Stimulated activated CD4-positive, alpha-beta T cell treated with anti-CD3 and anti-CD28 coated beads, Interleukin-15, amount 100 ng/mL, for 48 hours (primary cell): ENCODE measurements at regions not wholly inside any gene's neighbourhood (a gene's known extent, or its start where the extent isn't known, plus 50 kb on each side); places are given as distances from the start of the nearest gene placed in this dataset.

Experiments used
- DNase-seq, 2 donors: peaks; one replicate each; pipeline ENCODE4 v3.0.0-alpha.2; 2020; ENCODE audit warnings: low read depth in 2 of 2

DNA sequence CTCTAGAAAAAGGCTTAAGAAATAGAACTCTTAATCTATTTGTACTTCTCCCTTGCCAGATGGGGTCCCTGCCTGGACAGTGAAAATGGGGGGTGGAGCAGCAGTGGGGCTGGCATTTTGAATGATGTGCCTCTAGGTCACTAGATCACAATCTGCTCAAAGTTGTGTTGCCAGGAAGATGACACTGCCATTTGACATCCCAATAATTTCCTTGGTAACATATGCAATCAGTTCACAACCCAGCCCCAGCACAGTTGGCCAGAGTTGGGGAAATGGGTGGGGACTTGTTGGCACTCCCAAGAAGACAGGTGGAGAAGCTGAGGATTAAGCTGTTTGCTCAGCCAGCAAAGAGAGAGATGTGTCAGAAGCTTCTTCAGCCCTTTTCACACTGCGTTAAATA lies 558.3 kb upstream of the KLHL29 start:
- no peak for DNase-seq

DNA sequence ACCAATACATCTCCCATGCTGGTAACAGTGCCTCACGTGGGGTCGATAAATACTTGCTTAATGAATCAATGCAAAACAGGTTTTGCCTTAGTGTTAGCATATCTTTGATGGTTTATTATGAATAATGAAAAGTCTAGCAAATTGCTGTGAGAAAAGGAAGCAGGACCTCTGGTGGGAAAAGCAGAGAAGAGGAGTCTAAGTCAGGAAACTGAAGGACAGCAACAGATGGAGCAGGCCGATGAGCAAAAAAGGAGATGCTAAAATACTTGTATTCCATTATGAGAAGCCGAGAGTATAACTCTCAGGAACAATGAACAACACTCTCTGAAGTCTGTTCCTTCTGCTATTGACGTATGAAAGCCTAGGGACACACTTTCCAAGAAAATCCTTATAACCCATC lies 555.2 kb upstream of the KLHL29 start:
- DNase-seq: no peak

DNA sequence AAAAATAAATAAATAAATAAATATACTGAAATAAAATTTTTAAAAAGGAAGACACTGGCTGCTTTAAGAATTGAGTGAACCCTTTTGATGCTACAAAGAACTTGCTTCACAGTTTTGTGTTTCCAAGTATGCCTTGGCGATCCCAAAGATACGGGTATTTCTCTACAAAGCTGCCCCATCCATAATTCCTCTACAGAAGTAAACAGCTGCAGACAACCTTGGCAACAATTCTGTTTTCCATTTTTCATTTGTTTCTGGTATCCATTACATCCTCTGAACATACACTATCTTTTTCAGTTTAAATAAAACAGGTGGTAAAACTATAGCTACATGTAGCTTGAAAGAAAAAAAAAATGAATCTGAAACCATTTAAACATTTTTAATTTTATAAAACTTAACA lies 552.8 kb upstream of the KLHL29 start:
- no peak for DNase-seq

DNA sequence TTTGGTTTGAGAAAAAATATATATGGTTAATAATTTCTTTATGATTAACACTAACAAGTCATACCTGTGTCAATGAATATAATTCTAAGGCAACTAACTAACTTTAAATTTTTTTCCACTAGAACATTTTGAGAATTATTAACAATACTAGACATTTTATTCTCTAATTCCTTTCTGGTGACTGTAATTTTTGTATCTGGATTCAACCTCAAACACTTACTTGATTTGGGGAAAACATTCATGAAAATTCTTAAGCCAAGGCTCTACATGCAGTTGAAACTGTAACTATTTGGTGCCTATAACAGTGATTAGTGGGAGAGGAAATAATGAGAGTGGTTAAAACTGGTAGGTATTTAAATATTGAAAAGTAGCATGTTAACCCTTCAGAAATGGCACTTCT lies 546.5 kb upstream of the KLHL29 start:
- DNase-seq: no peak

DNA sequence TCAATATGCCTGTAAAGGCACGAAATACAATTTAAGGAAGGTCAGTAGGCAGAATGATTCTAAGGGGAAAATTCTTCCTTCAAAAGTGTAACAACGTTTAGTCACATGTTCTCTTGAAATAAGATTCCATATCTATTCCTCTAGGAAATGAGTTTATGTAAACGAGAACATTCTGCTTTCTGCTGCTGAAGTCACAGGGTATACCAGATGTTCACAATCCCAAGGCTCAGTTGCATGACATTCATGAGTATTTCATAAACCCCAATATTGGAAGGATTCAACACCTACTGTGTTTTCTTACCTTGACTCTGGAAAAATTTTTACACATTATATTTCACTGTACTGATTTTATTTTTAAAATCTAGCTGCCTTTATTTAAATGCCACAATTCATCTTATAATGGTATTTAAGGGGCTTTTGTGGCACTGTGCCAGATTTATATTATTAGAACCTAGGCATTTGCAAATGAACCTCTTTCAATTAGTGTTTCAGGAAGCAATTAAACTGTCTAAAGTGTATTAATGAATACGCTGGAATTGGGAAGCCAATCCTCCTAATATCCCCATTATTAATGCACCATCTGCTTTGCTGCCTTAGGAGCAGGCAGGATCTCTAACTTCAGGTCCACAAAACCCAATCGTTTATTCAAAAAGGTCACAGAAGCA lies 542.6 kb upstream of the KLHL29 start:
- no peak for DNase-seq

DNA sequence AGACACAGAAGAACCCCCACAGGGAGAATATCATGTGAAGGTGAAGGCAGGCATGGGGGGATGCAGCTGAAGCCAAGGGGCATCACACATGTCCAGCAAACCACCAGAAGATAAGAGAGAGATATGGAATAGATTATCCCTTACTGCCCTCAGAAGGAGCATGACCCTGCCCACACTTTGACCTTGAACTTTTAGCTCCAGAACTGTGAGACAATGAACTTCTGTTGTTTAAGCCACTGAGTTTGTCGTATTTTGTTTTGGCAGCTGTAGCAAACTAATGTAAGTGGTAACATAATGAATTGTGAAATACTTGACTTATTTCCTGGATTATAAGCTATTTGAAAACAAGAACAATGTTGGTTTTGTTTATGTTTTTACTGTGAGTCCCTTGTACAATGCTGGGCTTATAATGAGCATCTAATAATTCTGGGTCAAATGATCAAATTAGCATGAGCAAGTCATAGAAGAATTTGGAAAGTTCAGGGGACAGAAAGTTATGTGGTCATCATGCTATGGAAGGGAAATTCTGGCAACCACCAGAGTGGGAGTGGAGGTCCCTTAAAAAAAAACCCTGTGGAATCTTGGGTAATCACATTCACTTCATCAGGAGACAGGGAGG lies 541.0 kb upstream of the KLHL29 start:
- DNase-seq: no peak

DNA sequence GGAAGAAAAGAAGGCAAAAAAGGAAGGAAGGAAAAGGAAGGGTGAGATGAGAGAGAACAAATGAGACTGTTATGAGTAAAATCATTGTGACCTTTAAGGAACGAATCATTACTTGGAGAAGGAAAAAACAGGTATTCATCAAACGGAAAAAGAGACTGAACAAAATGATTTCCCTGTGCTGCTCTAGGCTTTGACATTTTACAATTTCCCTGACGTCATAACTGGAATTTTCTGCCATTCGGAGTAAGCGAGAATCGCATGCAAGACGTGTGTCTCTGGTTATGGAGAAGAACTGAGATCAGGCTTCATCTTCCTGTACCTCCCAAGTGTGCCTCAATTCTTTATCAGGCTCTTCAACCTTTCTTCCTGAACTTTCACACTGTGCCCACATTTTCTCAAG lies 534.7 kb upstream of the KLHL29 start:
- DNase-seq: no peak

DNA sequence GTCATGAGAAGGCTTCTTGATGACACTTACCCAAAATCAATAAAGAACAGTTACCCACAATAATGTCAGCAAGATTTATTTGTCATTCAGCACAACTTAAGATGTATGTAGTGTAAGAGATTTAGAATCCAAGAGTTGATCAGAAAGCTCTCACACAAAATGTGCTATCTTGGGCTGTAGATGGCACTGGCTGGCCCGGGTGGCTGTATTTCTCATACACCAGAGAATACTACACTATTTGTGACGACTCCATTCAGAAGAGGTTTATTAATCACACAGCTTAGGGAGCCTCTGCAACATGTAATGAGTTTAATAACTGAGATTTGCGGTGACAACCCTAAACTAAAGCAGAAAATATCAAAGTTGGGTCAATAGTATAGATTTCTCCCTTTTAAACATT lies 530.4 kb upstream of the KLHL29 start:
- DNase-seq: no peak

DNA sequence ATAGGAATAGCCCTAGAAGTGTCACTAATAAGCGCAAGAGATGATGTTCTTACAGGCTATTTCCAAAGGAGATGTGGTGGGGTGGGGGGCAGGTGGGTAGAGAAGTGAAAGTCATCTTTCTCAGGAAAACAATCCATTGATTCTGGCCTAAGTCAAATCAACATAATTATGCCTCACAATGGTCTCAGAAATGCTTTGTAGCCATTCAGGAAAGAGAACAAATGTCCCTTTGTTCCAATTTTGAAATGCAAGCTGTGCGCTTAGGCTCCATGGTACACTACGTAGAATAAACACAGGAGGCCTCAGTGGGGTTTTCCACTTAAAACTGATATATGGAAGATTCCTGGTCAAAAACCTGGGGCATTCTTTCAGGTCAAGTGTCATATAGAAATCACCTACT lies 529.9 kb upstream of the KLHL29 start:
- DNase-seq: no peak

DNA sequence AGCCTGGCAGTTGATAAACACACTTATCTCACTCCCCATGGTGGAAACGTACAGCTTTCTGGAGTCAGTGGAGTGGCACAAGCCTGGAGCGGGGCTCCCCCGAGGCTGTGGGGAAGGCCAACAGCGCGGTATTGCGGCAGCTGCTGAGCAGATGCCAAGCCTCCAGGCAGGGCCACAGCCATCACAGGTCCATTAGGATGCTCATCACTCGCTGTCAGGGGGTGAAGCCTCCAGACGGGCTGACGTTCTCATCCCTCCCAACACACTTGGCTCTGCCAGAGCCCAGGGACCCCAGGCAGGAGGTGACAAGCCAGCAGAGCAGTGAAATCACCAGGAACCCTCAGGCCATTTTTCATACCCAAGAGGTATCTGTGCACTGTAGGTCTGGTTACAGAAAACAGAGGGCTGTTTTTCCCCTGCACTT lies 529.2 kb upstream of the KLHL29 start:
- no peak for DNase-seq

DNA sequence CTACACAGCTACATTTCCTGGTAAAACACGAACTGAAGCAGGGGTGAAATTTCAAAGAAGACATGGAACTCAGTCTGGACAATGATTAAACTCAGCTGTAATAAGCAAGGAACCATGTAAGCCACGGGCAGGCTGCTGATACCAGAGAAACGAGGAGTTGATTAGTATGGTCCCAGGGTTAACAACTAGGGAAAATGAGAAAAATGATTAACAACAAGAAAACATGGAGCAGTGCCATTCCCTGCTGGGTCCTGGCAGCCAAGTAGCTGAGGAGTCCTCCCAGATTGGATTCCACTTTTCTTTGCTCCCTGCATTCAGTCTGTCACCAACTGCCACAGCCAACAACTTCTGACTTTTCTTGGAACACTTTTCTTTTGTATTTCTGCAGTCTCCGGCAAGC lies 517.0 kb upstream of the KLHL29 start:
- no peak for DNase-seq

DNA sequence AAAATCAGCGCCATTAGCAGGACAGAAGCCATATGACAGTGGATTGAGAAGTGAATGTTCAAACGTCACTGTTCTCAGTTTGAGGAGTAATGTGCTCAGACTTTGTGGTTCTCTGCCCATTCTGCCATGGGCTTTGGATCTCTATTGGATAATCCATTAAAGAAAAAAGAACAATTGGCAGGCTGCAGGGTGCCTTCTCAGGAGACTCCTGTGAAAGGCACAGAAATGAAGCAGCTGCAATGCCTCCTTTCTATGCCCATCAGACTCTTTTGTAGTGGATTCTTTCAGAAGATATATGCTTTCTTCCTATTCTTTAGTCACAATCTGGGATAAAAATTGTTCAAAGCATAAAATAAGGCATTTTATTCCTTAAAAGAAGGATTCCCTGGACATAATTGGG lies 506.9 kb upstream of the KLHL29 start:
- DNase-seq: no peak

DNA sequence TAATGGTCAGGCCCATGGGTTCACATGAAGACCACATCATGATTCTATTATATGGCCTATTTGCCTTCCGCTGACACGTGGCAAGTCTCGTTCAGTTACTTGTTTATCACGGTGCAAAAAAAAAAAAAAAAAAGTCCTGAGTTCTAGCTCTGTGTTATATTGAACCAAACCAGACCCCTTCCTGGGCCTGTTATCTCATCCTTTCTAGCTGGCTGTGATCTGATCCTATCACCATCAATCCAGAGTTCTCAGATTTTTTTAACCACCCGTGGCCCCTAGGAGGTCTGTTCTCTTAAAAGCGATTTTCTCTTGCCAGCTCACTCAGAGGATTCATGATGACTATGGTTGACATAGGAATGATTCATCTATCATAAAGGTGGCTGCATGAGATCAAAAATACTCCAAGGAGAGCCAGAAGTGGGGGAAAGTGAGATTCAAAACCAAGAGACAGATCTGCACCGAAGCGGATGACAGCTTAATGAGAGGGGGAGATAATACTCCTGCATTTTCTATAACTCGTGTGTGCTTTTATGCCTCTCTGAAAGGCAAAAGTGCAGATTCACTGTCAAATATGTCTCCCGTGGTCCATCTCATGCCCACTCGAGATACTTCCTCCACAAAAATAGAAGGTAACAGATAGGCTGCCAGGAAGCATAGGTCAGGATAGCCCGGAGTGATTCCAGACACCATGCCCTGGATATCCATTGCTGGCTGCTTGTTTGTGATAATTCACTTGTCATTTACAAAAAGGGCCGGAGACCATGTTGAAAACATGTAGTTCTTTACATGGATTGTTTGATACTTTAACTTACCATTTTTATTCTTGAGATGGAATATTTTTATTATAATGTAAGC lies 505.7 kb upstream of the KLHL29 start:
- no peak for DNase-seq

DNA sequence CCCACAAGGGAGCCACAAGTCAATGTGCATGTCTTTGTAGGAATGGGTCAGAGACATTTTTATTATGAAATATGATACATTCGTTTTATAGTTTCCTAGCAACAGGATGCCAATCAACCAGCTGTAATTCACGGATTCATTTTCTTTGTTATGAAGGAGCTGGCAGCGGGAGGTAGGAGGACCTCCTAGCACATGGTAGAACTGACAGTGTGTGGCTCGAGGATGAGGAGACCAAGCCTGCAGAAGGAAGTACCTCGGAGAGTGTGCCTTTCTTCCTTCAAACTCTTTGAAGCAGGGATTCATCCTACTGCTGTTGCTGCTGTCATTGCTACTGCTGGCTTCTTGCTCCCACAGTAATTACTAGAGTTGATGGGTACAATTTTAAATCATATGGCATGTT lies 504.8 kb upstream of the KLHL29 start:
- no peak for DNase-seq

DNA sequence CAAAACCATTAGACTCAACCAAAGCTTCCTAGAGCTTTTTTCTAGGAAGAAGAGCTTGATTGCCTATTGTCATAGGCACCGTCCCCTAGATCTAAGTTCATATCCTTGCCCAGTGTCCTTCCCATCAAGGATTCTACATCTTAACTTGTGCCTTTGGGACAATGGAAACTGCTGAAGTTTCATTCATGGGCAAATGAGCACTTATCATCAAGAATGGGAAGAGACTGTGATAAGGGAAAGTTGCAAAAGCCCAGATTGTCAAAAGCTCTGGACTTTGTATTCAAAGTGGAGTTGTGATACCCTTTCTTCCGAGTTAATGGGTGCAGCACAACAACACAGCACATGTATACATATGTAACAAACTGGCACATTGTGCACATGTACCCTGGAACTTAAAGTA lies 503.0 kb upstream of the KLHL29 start:
- no peak for DNase-seq

DNA sequence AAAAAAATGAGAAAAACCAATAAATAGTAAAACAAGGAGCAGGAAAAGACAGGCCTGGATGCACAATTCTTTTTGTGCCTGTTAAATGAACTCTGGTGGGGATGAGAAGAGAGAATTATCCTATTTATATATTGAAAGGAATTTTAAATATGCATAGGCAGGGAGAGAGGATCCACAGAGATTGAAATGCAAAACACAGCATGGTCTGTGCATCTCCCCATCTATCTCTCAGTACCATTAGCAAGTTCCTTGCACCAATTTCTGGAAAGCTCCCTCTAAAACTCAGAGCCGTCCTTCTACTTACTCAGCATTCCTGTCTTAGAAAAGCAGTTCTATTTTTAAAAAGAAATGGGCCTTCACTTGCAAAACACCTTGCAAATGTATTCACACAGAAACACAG lies 502.3 kb upstream of the KLHL29 start:
- no peak for DNase-seq

DNA sequence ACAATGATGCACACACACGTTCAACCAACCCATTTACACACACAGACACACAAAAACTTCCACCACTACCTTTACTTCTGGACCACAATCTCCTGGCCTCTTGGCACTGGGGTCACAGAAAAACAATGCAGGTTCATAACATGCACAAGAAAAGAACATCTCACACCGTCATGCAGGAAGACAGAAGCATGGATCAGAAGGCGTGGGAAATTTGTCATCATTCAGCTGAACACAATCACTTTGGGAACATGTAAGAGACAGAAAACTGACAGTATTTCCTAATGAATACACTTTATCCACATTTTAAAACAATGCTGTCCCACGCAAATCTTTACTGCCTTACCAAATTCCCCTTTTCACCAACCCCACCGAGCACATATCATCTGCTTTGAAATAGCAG lies 501.9 kb upstream of the KLHL29 start:
- no peak for DNase-seq

DNA sequence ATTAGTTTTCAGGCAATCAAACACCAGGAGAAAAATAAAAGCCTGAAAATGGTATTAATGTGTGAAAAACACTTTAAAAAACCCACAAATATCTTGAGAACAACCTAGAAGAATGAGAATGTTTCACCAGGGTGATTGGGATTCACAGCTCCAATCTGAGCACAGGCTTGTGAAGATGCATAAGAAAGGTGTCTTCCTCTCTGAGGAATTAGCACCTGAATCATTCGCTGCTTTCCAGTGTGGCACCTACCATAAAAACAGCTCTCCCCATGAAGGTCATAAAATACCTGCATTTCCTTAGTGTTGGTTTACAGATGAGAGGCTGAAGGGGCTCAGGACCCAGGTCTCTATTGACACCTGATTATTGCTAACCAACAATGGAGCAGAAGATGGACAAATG lies 499.7 kb upstream of the KLHL29 start:
- DNase-seq: no peak

DNA sequence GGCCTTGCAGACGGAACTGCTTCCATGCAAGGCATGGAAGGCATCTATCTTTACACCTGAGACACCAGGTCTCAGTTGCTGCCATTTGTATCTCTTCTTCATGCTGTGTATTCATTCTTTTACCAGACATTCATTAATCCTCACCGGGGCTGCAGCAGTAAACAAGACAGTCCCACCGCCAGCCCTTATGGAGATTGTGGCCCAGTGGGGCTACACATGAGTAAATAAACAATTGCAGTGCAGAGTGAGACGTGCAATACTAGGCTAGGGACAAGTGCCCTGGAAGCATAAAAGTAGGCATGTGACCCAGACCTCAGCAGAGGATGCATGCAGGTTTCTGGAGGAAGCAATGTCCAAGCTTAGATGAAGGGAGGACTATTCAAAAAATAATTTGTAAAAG lies 497.6 kb upstream of the KLHL29 start:
- DNase-seq: no peak

DNA sequence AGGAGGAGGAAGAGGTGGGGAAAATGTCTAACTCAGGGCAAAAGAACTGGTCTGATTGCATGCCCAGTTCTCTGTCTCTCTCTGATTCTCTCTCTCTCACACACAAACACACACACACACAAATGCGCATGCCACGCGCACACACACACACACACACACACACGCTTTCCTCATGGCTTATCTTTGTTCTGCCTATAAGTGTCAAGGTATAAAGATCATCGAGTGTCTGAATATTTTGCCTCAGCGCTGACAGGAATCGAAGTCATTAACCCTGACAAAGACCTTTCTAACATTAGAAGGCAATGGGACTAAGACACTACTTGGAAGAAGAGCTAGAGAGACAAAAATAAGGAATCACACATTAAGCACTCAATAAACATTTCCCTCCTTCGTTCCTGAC lies 497.1 kb upstream of the KLHL29 start:
- no peak for DNase-seq

DNA sequence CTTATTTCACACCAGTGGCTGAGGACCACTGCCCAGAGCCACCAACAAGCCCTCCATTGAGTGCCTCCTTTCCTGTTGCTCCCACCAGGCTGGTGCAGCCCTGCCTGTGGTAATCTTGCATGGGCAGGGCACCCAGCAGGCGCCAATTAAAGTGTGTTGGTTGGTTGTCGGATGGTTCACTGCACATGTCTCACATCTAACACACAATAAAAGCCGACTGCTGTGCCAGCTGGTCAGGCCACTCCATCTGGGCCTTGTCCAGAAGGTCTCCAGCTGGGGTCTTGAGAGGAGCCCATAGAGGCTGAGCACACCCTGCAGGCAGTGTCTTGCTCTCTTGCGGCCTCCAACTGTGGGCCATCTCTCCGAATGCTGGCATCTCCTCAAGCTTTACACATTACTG lies 494.8 kb upstream of the KLHL29 start:
- no peak for DNase-seq

DNA sequence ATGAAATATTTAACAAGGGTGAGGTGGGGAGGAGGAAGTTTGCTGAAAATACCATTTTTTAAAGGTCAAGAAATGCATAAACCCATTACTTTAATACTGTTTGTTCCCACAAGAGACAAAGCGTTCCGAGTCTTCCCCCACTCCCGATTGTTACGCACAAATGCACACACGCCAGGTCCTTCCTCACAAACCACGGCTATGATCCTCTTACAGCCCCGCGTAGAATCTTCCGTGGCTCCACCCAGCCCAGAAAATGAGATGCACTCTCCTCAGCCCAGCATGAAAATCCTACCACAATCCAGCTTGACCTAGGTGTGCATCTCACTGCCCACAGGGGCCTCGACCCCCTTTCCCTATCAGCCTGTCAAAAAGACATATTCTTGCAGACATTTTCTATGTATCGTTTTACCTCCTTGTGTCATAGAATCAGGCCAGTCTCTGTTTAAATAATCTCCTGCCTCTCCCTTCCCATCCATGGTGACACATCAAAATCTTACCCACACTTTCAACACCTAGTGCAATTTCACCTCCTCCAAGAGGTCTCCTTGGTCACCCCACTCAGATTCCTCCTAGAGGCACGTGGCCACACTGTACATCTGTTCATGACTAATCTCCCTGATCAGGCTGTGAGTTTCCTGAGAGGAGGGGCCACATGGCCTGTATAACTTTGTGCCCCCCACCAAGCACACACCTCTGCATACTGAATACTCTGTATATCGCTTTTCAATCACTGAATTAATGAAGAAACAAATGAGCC lies 491.0 kb upstream of the KLHL29 start:
- no peak for DNase-seq
